Inferior parietal cortex (tissue), 1 donor: ENCODE measurements at regions not wholly inside any gene's neighbourhood (a gene's known extent, or its start where the extent isn't known, plus 50 kb on each side); places are given as distances from the start of the nearest gene placed in this dataset.

Experiments used
- DNase-seq: peaks from one replicate; pipeline ENCODE4 v3.0.0-alpha.2; 2016; ENCODE audit errors: extremely low spot score

GRCh38 chr7:27364344-27364758 is 121.7 kb downstream of the EVX1 start:
- peak; percentile 53 for DNase-seq

- no peak for DNase-seq
Observed at GRCh38 chr7:27367179-27367932, 124.8 kb downstream of the EVX1 start.

- DNase-seq = no peak
Observed at GRCh38 chr7:27367933-27368549, 125.4 kb downstream of the EVX1 start.

DNA sequence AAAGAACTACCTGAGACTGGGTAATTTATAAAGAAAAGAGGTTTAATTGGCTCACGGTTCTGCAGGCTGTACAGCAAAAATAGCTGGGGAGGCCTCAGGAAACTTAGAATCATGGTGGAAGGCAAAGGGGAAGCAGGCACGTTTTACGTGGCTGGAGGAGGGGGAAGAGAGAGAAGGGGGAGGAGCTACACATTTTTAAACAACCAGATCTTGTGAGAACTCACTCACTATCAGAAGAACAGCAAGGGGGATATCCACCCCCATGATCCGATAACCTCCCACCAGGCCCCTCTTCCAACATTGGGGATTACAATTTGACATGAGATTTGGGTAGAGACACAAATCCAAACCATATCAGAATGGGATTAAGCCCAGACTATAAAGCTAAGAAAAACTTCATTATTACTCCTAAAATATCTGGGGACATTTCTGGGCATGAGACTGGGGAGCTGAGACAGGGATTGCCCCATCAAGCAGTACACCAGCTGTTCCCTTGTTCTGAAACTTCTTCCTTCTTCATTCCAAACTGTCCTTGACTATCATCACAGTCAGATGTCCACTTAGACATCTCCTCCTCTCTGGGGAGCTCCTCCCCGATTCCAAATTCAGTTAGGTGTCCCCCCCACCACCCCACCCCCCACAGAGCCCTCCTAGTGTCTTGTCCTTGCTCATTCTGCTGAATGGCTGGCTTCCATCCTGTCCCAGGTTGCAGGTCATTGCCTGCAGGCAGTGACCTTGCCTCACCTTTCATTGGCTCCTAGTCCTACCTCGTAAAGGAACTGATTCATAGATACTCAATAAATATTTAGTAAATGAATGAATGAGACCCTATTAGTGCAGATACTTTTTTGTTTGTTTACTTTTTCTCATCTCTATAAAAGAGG is 132.6 kb downstream of the EVX1 start:
- DNase-seq = no peak

DNA sequence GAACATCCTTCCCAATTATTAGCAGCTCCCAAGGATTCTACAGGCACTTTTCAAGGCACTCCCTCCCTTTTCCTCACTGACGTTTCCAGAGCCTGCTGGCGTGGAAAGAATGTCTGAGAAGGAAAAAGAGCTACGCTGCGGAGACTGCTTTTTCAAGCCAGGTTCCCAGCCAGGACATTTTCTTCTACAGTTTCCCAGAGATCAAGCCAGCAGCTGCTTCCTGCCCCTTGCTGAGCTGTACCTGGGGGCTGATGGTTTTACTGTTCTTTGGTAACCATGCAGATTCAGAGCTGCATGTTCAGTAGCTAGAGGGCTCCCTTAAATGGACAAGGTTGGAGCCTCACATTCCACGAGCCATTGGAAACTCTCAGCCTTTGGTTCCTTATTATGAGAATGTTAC is 133.4 kb downstream of the EVX1 start:
- no peak for DNase-seq

DNA sequence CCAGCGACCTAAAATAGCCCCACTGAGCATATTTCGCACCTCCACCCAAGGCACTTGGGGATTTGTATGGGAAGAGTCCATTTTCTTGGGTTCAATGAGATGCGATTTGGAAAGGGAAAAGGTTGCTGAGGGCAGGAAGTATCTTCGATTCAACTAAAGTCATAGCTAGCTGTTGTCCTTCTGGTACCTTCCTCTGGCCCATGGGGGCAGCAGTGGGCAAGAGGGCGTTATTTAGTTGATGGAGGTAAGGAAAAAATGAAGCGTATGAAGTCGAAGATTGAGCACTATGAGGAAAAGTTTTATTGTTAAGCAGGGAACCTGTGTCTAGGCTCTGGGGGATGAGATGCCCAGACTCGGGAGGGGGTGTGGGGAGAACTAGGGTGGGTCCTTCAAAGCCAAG is 135.4 kb downstream of the EVX1 start:
- DNase-seq = no peak

DNA sequence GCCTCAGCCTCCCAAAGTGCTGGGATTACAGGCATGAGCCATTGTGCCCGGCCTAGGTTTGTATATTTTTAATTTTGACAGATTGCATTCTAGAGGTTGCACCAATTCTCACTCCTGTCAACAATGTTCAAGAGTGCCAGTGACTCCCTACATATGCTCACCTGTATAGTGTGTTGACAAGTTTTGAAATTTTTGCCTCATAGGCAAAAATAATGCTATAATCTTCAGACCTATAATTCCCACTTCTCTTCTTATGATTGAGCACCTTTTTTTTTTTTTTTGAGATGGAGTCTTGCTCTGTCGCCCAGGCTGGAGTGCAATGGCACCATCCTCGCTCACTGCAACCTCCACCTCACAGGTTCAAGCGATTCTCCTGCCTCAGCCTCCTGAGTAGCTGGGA is 139.7 kb downstream of the EVX1 start:
- no peak for DNase-seq

GRCh38 chr7:27386581-27386980 is 144.0 kb downstream of the EVX1 start:
- no peak for DNase-seq

- no peak for DNase-seq
Observed at GRCh38 chr7:27387864-27388263, 145.3 kb downstream of the EVX1 start.

GRCh38 chr7:27388561-27388960 is 146.0 kb downstream of the EVX1 start:
- no peak for DNase-seq

DNA sequence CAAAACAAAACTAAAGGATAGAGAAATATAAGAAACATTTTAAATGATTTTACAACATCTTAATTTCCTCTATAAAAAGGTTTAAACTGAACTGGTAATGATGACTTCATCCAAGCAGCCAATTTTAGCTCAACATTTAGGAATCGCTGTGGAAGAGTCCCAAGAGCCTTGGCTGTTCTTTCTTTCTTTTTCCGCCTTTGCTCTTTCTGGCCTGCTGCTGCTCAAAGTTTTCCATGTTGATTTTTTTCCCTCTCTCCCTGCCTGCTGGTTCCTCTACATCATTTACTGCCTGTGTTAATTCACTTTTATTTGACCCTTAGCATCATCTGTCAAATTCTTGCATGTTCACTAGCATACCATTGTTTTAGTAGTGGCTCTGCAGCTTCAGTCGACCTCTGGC is 146.9 kb downstream of the EVX1 start:
- DNase-seq = no peak

- no peak for DNase-seq
Observed at GRCh38 chr7:27392477-27392876, 149.9 kb downstream of the EVX1 start.

DNA sequence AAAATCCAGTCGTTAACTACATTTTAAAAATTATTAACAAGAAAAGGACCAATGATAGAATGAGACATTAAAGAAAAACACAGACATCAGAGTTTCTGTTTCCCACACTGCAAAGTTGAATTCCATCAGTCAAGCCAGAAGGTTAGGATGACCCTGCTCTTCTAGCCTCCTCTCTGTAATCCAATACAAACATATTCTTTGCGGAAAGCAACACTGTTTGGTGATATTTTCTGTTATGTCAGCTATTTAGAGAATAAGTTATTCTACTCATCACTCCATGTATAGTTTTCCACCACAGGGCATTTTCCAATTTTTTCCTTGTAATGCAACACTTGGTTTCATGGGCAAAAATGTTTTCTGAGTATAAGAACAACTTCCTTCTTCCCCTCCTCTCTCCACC is 152.3 kb downstream of the EVX1 start:
- no peak for DNase-seq

- DNase-seq = no peak
Observed at GRCh38 chr7:27395626-27396025, 153.0 kb downstream of the EVX1 start.

- DNase-seq = no peak
Observed at GRCh38 chr7:27397503-27397902, 154.9 kb downstream of the EVX1 start.

GRCh38 chr7:27398851-27399250 is 156.2 kb downstream of the EVX1 start:
- no peak for DNase-seq

- no peak for DNase-seq
Observed at GRCh38 chr7:27399791-27400567, 157.4 kb downstream of the EVX1 start.

- DNase-seq = no peak
Observed at GRCh38 chr7:27405780-27406179, 163.2 kb downstream of the EVX1 start.

- no peak for DNase-seq
Observed at GRCh38 chr7:27409311-27409710, 166.7 kb downstream of the EVX1 start.

DNA sequence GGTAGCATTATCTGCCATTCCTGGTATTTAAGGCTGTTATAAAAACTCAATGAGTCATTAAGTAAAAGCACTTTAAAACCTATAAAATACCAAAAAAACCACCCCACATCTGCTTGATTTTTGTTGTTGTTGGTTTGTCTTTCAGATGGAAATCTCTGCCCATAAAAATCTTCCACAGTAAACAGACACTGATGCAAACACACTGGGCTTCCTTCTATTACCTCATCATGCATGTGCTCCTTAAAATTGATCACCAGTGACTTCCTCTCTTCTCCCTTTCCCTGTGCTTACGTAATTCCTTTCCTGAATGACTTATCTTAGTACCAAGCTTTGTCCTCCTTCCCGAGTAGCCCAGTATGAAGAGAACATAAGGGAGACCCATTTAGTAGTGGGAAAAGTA is 167.2 kb downstream of the EVX1 start:
- DNase-seq = no peak

- DNase-seq = no peak
Observed at GRCh38 chr7:27410812-27411544, 168.4 kb downstream of the EVX1 start.
